HG03521 (cell line): ENCODE measurements at regions not wholly inside any gene's neighbourhood (a gene's known extent, or its start where the extent isn't known, plus 50 kb on each side); places are given as distances from the start of the nearest gene placed in this dataset.

Experiments used
- ATAC-seq: cut with Tn5 transposase; IDR thresholded peaks from one replicate; pipeline ENCODE4 v1.9.1; 2021; ENCODE audit warnings: mild to moderate bottlenecking, moderate library complexity; ENCODE audit not compliant: unreplicated experiment

DNA sequence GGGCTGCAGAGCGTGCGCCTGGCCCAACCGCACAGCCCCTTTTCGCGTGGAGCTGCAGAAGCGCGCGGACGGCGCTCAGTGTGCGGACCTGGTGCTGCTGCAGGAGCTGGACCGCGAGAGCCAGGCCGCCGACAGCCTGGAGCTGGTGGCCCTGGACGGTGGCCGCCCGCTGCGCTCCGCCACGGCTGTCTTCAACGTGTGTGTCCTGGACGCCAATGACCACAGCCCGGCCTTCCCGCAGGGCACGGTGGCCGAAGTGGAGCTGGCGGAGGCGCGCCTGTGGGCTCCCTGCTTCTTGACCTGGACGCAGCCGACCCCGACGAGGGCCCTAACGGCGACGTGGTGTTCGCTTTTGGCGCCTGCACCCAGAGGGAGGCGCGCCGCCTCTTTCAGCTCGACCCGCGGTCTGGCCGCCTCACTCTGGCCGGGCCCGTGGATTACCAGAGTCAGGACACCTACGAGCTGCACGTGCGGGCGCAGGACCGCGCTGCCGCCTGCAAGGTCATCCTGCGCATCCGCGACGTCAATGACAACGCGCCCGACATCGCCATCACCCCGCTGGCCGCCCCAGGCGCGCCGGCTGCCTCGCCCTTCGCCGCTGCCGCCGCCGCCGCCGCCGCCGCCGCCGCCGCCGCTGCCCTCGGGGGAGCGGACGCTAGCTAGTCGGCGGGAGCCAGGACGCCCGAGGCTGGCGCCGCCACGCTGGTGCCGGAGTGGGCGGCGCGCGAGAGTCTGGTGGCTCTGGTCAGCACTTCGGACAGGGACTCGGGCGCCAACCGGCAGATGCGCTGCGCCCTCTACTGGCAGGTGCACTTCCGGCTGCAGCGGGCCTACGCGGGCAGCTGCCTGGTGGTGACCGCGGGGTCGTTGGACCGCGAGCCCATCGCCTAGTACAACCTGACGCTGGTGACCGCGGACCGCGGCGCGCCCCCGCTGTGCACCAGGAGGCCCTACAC is 172.2 kb downstream of the OLFM4 start:
- ATAC-seq: no peak

DNA sequence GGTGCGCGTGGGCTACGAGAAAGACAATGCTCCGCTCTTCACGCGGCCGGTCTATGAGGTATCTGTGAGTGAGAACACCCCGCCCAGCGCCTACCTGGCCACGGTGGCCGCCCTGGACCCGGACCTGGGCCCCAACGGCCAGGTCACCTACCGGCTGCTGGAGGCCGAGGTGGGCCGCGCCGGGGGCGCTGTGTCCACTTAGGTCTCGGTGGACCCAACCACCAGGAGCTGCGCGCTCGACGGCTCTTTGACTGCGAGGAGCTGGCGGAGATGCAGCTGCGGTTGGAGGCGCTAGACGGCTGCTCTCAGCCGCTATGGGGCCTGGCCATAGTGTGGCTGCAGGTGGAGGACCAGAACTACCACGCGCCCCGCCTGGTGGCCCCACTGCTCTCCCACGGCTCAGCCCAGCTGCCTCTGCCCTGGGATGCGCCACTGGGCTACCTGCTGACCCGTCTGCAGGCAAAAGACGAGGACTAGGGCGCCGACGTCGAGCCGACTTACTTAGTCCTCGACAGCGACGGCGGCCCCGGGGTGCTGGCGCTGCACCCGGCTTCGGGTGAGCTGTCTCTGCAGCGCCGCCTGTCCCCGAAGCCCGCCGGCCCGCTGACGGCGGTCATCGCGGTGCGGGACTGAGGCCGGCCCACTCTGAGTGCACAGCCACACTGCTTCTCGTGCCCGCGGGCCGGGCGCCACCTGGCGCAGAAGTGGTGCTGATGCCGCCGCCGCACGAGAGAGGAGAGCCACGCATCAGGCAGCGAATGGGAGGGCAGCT is 173.0 kb downstream of the OLFM4 start:
- no peak for ATAC-seq

DNA sequence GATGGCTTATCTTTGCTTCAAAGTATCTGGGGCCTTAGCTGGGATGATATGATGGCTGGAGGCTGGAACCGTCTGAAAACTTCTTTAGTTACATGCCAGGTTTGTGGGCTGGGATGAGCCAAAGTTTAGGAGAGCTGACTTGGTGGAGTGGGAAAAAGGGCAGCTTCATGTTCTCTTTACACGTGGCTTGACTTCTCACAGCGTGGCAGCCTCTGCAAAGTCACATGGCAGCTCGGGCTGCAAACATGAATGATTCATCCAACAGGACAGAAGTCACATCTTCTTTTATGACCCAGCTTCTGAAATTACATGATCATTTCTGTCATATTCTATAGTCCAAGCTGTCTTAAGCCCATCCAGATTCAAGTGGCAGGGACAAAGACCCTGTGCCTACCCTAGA is 176.0 kb downstream of the OLFM4 start:
- no peak for ATAC-seq

DNA sequence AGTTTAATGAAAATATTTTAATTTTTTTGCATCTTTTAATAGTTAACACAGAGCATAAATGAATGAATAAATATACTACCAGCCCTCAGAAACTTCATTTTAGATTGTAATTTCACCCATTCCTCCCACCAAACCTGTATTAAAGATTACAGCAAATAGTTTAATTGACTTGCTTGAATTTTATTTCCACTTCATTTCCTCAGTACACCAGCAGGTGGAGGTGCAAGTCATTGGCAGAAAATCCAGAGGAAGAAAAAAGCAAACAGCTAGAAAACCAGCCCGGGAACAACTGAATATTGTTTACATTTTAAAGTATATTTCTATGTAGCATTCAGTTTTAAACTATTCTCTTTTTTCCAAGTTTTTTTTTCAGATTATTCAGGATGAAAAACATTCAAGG is 177.8 kb downstream of the OLFM4 start:
- no peak for ATAC-seq

DNA sequence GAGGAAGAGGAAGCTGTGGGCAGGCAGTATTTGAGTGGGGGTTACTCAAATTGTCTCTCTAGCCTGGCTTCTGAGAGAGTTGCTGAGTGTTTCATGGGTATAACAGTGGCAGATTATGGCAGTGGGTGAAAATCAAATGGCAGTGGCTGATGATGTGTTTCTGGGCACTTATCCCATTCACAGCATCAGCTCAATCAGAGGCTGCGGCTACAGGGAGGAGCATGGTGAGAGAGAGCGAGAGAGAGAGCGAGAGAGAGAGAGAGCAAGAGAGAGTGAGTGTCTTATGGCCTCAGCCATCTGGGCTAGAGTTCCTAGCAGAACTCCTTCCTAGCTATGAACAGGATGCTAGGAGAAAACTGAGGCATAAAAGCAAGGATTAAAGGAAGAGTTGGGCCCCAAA is 178.9 kb downstream of the OLFM4 start:
- no peak for ATAC-seq

DNA sequence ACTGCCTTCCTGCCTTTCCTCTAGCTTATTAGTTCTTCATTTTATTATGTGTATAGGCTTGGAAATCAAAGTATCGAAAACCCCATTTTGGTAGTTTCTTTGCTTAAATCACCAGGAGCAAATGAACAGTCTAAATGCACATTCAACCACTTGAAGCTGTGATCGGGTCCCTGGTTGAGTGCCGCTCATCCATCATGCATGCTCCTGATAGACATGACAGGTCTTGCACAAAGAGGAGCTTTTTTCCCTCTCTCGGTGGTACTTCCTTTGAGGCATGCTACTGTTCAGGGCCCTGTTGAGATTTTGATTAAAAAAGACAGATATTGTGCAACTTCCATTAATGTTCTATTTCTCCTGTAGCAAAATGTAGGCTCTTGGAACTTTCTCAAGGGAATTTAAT is 185.8 kb downstream of the OLFM4 start:
- ATAC-seq: no peak

DNA sequence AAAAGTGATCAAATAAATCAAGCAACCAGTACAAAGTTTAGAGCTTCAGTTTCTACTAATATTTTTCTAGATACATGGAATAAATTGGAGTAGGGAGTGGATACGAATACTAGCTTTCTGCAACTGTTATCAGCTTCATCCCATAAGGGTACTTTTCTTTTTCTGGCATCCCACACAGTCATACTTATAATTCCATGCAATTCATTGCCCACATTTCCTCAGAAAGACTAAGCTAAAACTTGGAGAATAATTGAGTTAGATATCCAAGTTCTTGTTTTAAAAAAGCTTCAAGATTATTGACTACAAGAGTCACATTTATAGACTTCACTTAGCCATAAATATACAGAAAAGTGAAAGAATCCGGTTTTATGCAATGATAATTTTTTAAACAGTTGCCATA is 186.9 kb downstream of the OLFM4 start:
- no peak for ATAC-seq

DNA sequence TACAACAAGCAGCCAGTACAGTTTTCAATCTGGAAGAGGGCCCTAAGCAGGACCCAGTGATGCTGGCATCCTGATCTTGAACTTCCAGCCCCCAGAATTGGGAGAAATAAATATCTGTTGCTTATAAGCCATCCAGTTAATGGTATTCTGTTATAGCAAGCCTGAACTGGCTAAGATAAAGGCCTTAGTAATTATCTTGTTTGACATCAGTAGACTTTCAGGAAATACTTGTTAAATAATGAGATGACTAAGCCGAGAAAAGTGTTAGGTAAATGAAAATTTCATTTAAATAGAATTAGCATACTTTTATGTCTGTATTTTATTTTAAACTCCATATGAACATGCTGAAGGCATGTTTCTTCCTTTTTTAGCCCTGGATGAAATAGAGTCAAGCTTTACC is 188.2 kb downstream of the OLFM4 start:
- no peak for ATAC-seq

DNA sequence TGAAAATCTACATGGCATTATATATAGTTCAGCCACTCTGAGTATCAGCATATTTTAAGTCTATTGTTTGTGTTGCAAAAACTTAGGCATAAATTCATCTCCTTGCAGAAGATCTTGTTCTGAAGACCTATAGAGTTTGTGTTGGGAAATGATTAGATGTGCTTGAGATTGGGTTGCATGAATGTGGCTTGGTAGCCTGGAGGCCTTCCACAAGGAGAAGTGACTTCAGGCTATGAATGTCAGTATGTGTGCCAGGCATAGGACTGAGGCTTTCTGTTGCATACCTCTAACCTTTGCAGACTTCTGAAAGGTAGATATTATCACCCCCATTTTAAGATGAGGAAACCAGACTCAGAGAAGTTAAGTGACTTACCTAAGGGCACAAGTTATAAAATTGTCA is 188.6 kb downstream of the OLFM4 start:
- ATAC-seq: no peak

DNA sequence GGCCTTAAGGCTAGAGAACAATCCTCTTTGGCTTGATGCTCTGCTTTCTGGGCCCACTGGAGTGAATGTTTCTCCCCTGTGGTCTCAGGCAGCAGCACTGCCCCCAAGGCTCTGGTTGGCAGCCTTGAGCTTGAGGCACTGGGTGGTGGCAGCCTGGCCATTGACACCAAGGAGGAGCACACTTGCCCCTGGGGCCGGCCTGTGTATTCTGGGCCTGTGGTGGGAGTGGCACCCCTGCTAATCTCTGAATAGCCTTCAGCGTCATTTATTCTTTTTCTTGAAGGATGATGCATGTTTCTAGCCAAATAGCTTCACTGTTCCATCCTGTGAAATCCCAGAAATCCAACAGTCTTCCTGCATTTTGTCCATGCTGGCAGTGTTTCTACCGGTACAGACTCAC is 191.4 kb downstream of the OLFM4 start:
- ATAC-seq: no peak

DNA sequence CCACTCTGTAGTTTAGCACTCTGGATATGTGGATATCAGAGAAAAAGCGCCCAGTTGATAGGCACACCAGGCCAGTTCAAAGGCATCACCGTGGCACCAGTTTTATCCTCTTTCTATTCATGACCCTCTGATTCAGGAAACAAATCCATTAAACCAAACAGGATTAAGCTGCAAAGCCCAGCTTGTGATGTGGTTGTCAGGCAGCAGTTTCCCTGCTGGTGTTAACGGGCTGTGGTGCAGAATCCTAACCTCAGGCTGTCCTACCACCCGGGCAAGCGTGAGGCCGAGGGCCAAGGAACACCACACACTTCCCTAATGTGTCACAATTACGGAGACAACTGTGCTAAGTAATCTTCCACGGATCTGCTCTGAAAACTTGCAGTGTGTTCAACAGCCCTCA is 209.1 kb downstream of the OLFM4 start:
- ATAC-seq: no peak

DNA sequence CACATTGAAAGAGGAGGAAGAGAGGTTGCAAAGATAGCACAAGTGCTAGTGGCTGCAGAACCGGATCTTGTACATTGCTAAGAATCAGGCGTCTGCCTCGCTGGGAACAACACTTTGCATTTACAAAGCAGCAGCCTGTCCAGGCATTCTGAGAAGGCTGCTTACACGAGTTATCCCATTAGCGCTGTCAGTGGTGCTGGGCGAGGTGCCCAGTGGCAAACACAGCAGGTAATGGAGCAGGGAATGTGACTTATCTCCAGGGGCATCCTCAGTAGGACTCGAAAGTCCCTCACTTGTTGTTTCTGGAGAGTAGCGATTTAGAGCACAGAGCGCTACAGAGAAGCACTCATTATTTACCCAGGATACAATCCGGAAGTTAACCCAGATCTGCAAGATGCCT is 209.6 kb downstream of the OLFM4 start:
- ATAC-seq: no peak

DNA sequence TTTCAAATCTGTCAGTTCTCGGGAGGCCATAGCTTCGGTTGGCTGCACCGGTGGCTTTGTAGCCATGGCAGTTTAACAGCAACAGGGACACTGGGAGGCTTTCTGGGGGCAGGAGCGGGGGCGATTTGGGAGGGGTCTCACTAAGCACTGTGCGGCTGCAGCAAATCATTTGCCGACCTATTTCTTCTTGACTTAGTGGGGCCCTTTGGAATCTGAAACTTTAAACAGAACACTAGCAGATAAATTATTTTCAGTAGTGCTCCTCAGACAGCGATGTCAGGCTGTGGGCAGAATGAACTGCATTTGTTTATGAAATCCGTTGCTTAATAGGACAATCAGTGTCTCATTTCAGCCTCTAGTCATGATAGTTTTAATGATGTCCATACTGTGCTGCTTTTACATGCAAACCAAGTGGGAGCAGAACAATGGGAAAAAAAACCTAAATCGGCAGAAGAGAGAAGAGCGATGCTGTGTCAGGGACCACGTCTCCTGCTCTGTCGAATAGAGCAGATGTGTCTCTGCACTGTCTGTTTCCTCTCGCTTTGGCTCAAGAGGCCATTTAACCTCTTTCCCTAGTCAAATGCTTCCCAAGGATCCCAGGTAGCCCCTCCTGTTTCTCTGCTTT is 211.9 kb downstream of the OLFM4 start:
- ATAC-seq: no peak

DNA sequence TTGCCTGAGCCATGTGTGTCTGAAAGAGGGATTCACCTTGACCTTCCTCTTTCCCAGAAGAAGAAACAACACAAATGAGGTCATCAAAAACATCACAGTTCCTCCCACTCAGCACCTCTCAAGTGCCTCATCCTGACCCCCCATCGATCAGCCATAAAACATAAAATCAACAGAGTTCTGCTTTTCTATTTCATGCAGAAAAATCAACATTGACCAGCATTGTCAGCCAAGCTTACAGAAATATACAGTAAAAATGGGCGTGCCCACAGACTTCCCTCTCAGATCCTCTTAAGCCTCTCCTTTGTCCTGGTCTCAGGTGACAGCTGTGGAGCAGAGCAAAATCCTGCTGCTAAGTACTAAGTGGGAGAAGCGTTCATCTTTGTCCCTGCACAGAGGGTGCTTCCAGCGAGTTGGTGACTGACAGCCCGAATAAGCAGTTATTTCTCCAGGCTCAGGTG is 213.3 kb downstream of the OLFM4 start:
- ATAC-seq: no peak

DNA sequence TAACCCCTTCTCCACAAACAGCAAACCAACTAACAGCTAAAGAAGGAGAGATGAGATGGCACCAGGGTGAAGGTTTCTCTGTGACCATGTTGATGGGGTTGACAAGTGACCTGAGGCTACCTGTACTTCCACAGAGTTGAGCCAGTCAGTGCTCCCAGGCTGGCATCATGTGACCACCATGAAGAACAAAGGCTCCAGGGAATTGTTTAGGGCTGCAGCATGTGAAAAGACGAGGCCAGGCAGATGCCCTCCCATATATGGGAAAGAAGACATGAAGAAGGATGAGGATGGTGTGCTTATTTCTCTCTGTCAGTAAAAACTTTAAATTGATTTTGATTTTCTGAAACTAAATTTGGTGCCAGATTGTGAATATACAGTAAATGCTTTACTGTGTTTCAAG is 220.6 kb downstream of the OLFM4 start:
- ATAC-seq: no peak

DNA sequence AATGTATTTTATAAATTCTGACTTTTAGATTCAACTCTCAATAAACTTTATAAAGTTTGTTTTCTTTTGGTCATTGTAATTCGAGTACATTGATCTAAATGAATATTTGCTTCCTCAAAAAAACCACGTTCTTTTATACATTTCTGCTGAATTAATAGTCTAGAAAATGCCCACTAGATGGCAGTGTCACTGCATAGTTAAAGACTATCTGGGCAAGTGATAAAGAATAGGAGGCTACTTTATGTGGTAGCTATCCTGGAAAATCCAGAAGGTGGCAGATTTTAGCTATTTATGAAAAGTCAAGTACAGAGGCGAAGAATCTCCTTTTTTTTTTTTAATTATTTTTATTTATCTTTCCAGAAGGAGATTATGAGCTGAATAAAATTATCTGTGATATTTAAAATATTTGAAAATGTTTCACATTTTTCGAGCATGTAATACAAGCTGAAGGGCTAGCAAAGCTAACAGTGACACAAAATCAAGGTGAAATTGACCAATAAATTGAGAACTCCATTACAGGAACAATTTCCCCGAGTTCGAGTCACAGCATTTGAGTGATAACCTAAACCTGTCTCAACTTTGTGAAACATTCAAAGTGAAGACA is 221.8 kb downstream of the OLFM4 start:
- peak; percentile 82 for ATAC-seq

DNA sequence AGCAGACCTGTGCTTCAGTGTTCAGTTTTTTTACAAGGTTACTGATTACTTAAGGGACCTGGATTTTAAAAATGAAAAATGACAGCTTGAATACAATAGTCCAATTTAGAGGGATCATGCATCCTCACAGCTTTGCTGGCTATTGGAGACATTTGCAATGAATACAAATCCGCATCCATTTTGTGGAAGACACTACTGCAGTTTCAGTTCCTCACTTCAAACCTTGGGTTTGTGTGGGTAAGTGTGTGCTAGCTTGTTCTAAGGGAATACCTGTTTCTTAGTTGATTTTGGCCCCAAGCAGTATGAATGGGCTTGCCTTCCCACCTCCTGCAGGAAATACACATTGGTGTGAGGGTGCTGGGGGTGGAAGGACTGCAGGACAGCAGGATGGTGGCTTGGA is 222.4 kb downstream of the OLFM4 start:
- no peak for ATAC-seq

DNA sequence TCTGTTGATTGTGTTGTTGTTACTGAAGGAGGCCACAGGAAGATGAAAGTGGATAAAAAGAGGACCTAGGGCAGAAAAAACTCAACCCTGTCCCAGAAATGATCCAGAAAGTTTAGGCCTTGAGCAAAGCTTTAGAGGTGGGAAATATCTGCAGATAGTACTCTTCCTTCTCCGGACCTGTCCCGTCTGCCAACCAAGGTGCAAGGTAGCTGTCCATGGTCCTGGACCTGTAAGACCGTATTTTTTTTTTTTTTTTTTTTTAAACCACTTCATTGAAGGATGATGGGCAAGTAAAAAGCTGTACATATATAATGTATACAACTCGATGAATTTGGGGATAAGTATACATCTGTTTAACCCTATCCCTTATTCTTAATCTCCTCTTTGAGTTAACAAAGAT is 225.9 kb downstream of the OLFM4 start:
- no peak for ATAC-seq

DNA sequence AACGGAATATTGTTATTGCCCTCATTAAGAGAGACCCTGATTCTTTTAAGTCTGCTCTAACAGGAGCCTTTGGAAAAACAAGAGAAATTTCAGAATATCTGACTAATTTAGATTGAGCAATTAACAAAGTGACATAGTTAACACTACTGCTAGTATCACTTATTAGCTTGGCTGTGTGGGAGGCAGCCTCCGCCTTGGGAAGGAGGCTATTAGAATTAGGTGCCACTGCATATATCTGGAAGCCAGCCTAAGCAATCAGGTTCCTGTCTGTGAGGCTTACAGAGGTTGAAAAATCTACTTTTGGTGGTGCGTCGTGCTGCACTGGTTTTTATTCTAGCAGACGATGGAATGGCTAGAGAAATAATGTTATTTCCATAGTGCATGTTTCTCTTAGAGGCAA is 227.2 kb downstream of the OLFM4 start:
- ATAC-seq: no peak

DNA sequence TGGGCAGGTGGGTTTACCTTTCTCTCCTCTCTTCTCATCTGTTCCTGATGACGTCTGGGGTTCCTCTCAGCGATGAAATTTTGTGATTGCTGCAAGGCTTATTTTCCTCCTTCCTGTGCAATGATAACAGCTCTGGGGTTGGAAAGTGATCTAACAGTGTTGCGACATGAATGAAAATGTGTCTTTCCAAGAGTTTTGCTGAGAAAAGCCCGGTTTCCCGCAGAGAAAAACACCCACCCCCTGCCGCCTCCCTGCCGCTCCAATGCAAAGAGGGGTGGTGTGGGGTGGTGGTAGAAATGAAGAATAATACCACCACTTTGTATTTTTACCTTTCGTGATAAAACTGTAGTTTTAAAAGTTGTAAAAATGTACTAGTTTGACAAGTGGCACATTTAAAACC is 232.0 kb downstream of the OLFM4 start:
- no peak for ATAC-seq

DNA sequence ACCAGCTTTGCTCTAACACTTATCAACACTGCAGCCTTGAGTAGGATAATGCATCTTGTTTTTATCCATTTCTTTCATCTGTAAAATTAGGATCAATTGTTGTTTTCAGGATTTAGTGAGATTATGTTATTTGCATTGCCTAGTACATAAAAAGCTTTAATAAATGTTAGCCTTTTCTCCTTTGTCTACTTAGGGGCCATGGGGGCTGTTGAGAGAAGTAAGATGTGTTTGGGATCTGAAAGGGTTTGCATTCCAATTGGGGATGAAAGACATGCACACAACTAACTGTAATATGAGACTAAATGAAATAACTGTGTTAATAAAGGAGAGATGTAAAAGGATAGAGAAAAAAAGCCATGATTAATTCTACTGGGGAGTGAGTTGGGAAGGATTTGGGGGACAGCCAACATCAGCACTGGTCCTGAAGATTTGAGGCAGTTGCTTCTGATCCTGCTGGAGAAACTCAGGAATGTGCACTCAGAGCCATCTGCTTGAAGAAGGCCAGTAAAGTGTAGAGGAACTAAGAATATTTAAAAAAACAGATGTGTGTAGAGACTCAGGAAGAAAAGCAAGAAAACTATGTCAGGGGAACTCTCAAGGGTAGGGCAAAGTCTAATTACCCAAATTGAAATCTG is 236.3 kb downstream of the OLFM4 start:
- ATAC-seq: no peak
